OCI-LY3 (cell line): ENCODE measurements at regions not wholly inside any gene's neighbourhood (a gene's known extent, or its start where the extent isn't known, plus 50 kb on each side); places are given as distances from the start of the nearest gene placed in this dataset.
A peak's percentile ranks its signal among the peaks of the same experiment; 100 is the strongest.

ENCODE experiments used
- H2AFZ ChIP-seq: fragments of 200-600, 300-600 bp; shearing (Covaris generic); 2 replicates; pipeline ENCODE4 v1.6.0; 2014; ENCODE audit warnings: antibody characterized with exemption, low read depth, low read length
- H3K27ac ChIP-seq: fragments of 200-600, 300-600 bp; sonication (generic); 2 replicates; pipeline ENCODE4 v1.5.1; 2014; ENCODE audit warnings: mild to moderate bottlenecking, low read length, moderate library complexity, mixed read lengths
- H3K27me3 ChIP-seq: fragments of 200-600, 300-600 bp; sonication (generic); 2 replicates; pipeline ENCODE4 v1.6.1; 2014; ENCODE audit warnings: low read depth, low read length, mixed read lengths
- H3K36me3 ChIP-seq: fragments of 200-600, 300-600 bp; sonication (generic); replicated peaks from 2 replicates; pipeline ENCODE3; 2014; ENCODE audit warnings: low read depth, low read length, mixed read lengths
- H3K4me1 ChIP-seq: fragments of 300-600, 200-600 bp; sonication (generic); 2 replicates; pipeline ENCODE4 v1.6.1; 2014; ENCODE audit warnings: low read length, mixed read lengths
- H3K4me2 ChIP-seq: fragments of 200-600, 300-600 bp; sonication (generic); 2 replicates; pipeline ENCODE4 v1.6.1; 2014; ENCODE audit warnings: low read length, mixed read lengths
- H3K4me3 ChIP-seq: fragments of 300-600, 200-600 bp; sonication (generic); 2 replicates; pipeline ENCODE4 v1.5.1; 2014; ENCODE audit warnings: antibody characterized with exemption, mild to moderate bottlenecking, low read length, moderate library complexity
- H3K79me2 ChIP-seq: fragments of 300-600, 200-600 bp; shearing (Covaris generic); 2 replicates; pipeline ENCODE4 v1.6.1; 2014; ENCODE audit warnings: mild to moderate bottlenecking, low read length, mixed read lengths
- H3K9ac ChIP-seq: fragments of 300-600, 200-600 bp; shearing (Covaris generic); 2 replicates; pipeline ENCODE4 v1.6.0; 2014; ENCODE audit warnings: mild to moderate bottlenecking, low read length, moderate library complexity
- H3K9me3 ChIP-seq: fragments of 200-600, 300-600 bp; shearing (Covaris generic); 2 replicates; pipeline ENCODE4 v1.6.1; 2014; ENCODE audit warnings: low read length, mixed read lengths; ENCODE audit not compliant: insufficient read depth
- H4K20me1 ChIP-seq: fragments of 200-600, 300-600 bp; sonication (generic); 2 replicates; pipeline ENCODE4 v1.6.1; 2016; ENCODE audit warnings: low read length, mixed read lengths; ENCODE audit not compliant: insufficient read depth
- EZH2phosphoT487 ChIP-seq: fragments of 200-600 bp; shearing (Covaris generic); IDR thresholded peaks from 2 replicates; pipeline ENCODE4 v1.6.1; 2018; ENCODE audit warnings: antibody characterized with exemption, mixed run types, low read depth
- TF ChIP-seq, protein P1 (sequence below): fragments of 200-600, 300-600 bp; sonication (generic); IDR thresholded peaks from 2 replicates; pipeline ENCODE4 v1.5.1; 2014; ENCODE audit warnings: antibody characterized with exemption, low read length, low read depth

DNA sequence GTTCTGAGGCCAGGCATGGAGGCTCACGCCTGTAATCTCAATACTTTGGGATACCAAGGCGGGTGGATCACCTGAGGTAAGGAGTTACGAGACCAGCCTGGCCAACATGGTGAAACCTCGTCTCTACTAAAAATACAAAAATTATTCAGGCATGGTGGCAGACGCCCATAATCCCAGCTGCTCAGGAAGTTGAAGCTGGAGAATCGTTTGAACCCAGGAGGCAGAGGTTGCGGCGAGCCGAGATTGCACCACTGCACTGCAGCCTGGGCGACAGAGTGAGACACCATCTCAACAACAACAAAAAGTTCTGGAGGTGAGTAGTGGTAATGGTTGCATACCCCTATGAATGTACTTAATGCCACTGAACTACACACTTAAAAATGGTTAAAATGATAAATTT lies 60.3 kb upstream of the SP4 start:
- Histone ChIP-seq H3K9me3 (no peaks in the 10 kb centered on the region), H3K27me3 (no peaks in the 10 kb centered on the region), H3K4me1 (peaks cover 38% of the 10 kb centered on the region), H3K79me2 (no peaks in the 10 kb centered on the region), H3K36me3 (peaks cover 9% of the 10 kb centered on the region), H3K4me3 (no peak overlapping the region), H2AFZ (no peak overlapping the region), H3K9ac (no peak overlapping the region), H3K27ac (no peak overlapping the region), H4K20me1 (no peaks in the 10 kb centered on the region), H3K4me2 (no peak overlapping the region)
- no peak for TF ChIP-seq EZH2phosphoT487
- TF ChIP-seq, protein P1, sequence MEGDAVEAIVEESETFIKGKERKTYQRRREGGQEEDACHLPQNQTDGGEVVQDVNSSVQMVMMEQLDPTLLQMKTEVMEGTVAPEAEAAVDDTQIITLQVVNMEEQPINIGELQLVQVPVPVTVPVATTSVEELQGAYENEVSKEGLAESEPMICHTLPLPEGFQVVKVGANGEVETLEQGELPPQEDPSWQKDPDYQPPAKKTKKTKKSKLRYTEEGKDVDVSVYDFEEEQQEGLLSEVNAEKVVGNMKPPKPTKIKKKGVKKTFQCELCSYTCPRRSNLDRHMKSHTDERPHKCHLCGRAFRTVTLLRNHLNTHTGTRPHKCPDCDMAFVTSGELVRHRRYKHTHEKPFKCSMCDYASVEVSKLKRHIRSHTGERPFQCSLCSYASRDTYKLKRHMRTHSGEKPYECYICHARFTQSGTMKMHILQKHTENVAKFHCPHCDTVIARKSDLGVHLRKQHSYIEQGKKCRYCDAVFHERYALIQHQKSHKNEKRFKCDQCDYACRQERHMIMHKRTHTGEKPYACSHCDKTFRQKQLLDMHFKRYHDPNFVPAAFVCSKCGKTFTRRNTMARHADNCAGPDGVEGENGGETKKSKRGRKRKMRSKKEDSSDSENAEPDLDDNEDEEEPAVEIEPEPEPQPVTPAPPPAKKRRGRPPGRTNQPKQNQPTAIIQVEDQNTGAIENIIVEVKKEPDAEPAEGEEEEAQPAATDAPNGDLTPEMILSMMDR: no peak

DNA sequence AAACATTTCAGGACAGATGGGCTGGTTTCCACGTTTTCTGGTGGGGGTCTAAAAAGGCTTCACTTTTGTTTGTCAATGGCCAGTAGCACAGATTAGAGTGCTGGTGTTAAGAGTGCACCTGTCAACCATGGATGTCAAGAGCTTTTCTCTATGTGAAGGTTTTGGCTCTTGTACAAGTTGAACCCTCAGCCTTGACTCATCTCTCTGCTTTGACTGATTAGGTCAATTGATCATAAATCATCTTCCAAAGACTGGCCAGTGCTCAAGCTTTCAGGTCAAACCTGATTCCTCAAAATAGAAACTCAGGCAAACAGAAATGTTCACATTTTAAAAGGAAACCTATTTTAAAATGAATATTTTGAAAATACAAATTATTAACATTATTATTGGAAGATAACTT lies 59.6 kb upstream of the SP4 start:
- Histone ChIP-seq H3K9me3 (no peaks in the 10 kb centered on the region), H3K4me3 (no peak overlapping the region), H3K79me2 (no peaks in the 10 kb centered on the region), H4K20me1 (no peaks in the 10 kb centered on the region), H3K4me2 (no peak overlapping the region), H3K9ac (no peak overlapping the region), H2AFZ (no peak overlapping the region), H3K36me3 (peaks cover 9% of the 10 kb centered on the region), H3K4me1 (peaks cover 38% of the 10 kb centered on the region), H3K27ac (no peak overlapping the region), H3K27me3 (no peaks in the 10 kb centered on the region)
- TF ChIP-seq, protein P1: no peak
- no peak for TF ChIP-seq EZH2phosphoT487

DNA sequence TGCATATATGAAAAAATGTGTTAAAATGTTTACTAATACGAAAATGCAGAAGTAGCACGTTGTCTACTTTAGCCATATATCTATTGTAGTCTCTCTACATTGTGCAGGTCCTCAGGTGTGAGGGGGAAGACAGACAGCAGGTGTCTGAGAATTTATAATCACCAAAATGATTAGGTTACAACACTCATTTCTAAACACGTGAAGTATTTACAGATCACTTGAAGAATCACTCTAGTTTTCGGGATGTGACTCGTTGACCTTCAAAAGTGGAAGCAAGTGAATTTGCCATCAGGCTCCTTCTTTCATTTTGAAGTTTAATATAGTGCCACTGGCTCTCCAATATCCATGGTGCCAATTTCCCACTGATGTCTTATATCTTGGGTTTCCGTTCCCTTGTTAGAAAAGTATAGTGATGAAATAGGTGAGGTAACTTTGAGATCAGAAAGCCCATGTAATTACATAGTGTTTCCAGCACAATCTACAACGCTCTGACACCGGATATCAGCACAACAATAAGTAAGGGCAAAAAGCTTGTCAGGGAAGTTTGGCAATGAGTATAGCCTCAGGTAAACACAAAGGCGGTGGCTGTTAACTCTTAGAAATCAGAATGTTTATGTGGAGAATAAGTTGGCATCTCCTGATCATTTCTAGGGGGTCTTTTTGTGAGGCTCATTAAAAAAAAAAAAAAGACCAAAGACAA lies 57.5 kb upstream of the SP4 start:
- Histone ChIP-seq H3K27ac (peak overlapping the region; percentile 45), H3K4me3 (peak overlapping the region; percentile 10), H3K4me1 (peaks cover 23% of the 10 kb centered on the region), H3K9me3 (no peaks in the 10 kb centered on the region), H3K36me3 (peaks cover 6% of the 10 kb centered on the region), H4K20me1 (no peaks in the 10 kb centered on the region), H3K9ac (peak overlapping the region; percentile 36; the same call in 1 of the 2 replicates), H3K4me2 (peak overlapping the region; percentile 68), H3K27me3 (no peaks in the 10 kb centered on the region), H3K79me2 (no peaks in the 10 kb centered on the region), H2AFZ (peak overlapping the region; percentile 55; the same call in 1 of the 2 replicates)
- TF ChIP-seq EZH2phosphoT487: no peak
- TF ChIP-seq, protein P1: no peak

DNA sequence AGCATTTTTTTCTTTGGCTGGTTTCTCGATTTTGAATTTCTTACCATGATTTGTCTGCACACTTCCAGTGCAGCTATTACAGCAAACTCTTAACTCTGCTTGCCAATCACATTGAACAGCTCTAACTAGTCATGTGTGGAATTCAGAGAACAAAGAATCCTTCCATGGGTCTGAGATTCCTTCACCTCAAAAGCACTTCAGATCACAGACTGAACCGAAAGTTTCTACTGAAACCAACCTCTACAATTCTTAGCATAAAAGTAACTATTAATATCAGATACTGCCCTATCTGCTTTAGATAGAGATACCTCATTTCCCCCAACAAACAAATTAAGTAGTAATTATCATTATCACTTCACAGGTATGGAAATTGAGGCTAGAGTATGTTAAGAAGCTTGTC lies 56.5 kb upstream of the SP4 start:
- TF ChIP-seq, protein P1: no peak
- TF ChIP-seq EZH2phosphoT487: no peak
- H3K9me3 ChIP-seq: no peaks in the 10 kb centered on the region
- H3K27ac ChIP-seq: peak overlapping the region; percentile 45
- H3K79me2 ChIP-seq: no peaks in the 10 kb centered on the region
- peak overlapping the region; percentile 44; the same call in 1 of the 2 replicates for H3K4me3 ChIP-seq
- peak overlapping the region; percentile 22; the same call in 1 of the 2 replicates for H2AFZ ChIP-seq
- no peaks in the 10 kb centered on the region for H3K27me3 ChIP-seq
- H3K9ac ChIP-seq: peak overlapping the region; percentile 36; the same call in 1 of the 2 replicates
- peak overlapping the region; percentile 68 for H3K4me2 ChIP-seq
- no peaks in the 10 kb centered on the region for H4K20me1 ChIP-seq
- peaks cover 21% of the 10 kb centered on the region for H3K4me1 ChIP-seq
- no peaks in the 10 kb centered on the region for H3K36me3 ChIP-seq
